A673 (cell line): ENCODE measurements at regions not wholly inside any gene's neighbourhood (a gene's known extent, or its start where the extent isn't known, plus 50 kb on each side); places are given as distances from the start of the nearest gene placed in this dataset.

Source experiments
- EZH2 ChIP-seq: fragments of 200-600 bp; sonication (generic); IDR thresholded peaks from 2 replicates; pipeline ENCODE4 v1.6.1; 2017; ENCODE audit warnings: borderline replicate concordance, low read depth, mild to moderate bottlenecking, mixed read lengths, antibody characterized with exemption, low read length; ENCODE audit not compliant: poor library complexity, severe bottlenecking
- TF ChIP-seq, protein P1 (sequence below): fragments of 300-800, 200-600 bp; sonication (generic); conservative IDR thresholded peaks from 2 replicates; pipeline ENCODE4 v1.5.1; 2017; ENCODE audit warnings: low read depth, mild to moderate bottlenecking, antibody characterized with exemption, low read length, moderate library complexity, mixed read lengths

DNA sequence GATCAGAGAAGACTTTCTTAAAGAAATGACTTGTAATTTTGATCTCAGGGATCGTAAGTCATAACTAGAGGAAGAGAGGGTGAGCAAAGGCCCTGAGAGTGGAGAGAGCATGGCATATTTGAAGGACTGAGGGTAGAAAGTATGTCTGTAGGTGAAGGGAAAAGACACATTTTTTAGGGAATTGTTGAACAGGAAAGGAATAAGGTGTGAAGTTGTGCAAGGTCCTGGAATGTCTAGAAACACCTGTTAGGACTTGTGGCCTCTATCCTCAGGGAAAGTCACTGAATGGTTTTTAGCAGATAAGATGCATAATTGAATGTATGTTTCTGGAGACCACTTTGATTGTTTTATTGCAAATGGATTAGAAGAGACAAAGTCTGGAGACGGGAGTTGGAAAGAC, 62.5 kb upstream of the ACTR3 start:
- TF ChIP-seq, protein P1, sequence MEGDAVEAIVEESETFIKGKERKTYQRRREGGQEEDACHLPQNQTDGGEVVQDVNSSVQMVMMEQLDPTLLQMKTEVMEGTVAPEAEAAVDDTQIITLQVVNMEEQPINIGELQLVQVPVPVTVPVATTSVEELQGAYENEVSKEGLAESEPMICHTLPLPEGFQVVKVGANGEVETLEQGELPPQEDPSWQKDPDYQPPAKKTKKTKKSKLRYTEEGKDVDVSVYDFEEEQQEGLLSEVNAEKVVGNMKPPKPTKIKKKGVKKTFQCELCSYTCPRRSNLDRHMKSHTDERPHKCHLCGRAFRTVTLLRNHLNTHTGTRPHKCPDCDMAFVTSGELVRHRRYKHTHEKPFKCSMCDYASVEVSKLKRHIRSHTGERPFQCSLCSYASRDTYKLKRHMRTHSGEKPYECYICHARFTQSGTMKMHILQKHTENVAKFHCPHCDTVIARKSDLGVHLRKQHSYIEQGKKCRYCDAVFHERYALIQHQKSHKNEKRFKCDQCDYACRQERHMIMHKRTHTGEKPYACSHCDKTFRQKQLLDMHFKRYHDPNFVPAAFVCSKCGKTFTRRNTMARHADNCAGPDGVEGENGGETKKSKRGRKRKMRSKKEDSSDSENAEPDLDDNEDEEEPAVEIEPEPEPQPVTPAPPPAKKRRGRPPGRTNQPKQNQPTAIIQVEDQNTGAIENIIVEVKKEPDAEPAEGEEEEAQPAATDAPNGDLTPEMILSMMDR, result no peak
- no peak for TF ChIP-seq EZH2
